ENCODE measurements at regions not wholly inside any gene's neighbourhood (a gene's known extent, or its start where the extent isn't known, plus 50 kb on each side); places are given as distances from the start of the nearest gene placed in this dataset.

DNA sequence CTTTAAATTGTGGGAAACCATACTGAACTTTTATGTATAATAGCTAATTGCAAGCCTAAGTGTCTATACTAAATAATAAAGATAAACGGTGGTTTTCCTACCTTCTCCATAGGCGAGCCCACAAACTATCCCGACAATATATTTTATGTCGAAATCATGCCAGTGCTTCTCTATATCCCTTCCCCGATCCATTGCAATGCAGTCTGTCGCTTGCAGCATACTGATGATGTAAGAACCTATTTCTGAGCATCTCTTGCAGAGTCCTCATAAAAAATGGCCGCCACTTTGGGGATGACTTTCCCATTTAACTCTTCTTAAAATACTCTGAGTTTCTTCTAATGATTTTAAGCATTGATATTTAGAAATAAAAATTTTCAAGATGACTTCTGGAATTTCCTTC, 58.1 kb upstream of the TLR3 start:
- Histone ChIP-seq H2AFZ (ENCODE audit: low read length) (no peak overlapping the region), H3K9me3 (ENCODE audit: low read length) (no peaks in the 10 kb centered on the region), H3F3A (ENCODE audit: low read length, unreplicated experiment) (no peaks in the 10 kb centered on the region), H3K4me2 (ENCODE audit: low read length) (no peak overlapping the region), H3K4me1 (ENCODE audit: insufficient read depth, low read length) (no peaks in the 10 kb centered on the region), H3K27ac (ENCODE audit: low read length) (no peak overlapping the region), H3K9me2 (replicated peaks; ENCODE audit: low read length) (no peaks in the 10 kb centered on the region), H3K9ac (ENCODE audit: low read length) (no peak overlapping the region), H3K79me2 (ENCODE audit: low read length) (no peaks in the 10 kb centered on the region), H3K36me3 (ENCODE audit: low read depth, low read length) (no peaks in the 10 kb centered on the region), H3K27me3 (ENCODE audit: low read length) (no peaks in the 10 kb centered on the region), H4K20me1 (ENCODE audit: low read length) (no peaks in the 10 kb centered on the region), H3K4me3 (ENCODE audit: low read length) (no peak overlapping the region)
- ChIA-PET POLR2A (ENCODE audit: unreplicated experiment) (no interaction called here), CTCF (no interaction called here)
- intact Hi-C loops (cut with micrococcal nuclease), result no loop called here
- ATAC-seq, result no peak
- no peak for DNase-seq
- TF ChIP-seq EZH2 (IDR thresholded peaks at IDR 0.05; ENCODE audit: low read length, unreplicated experiment) (no peak), EZH2phosphoT487 (IDR thresholded peaks at IDR 0.05; ENCODE audit: borderline replicate concordance, low read length) (no peak), CTCF (conservative IDR thresholded peaks at IDR 0.05; ENCODE audit: low read depth, low read length) (no peak)
- BruUV-seq (replicated peaks), result no TSS peak

GRCh38 chr4:186012071-186012470, 56.9 kb upstream of the TLR3 start:
- no peak overlapping the region for H3K4me3 ChIP-seq (ENCODE audit: low read length)
- DNase-seq (no peak), ATAC-seq (no peak)
- BruUV-seq (replicated peaks), result no TSS peak
- no peak overlapping the region for H3K4me2 ChIP-seq (ENCODE audit: low read length)
- no peak overlapping the region for H2AFZ ChIP-seq (ENCODE audit: low read length)
- no peaks in the 10 kb centered on the region for H3K36me3 ChIP-seq (ENCODE audit: low read depth, low read length)
- no peaks in the 10 kb centered on the region for H3K79me2 ChIP-seq (ENCODE audit: low read length)
- no peaks in the 10 kb centered on the region for H4K20me1 ChIP-seq (ENCODE audit: low read length)
- H3K27me3 ChIP-seq (ENCODE audit: low read length), result no peaks in the 10 kb centered on the region
- no peaks in the 10 kb centered on the region for H3K4me1 ChIP-seq (ENCODE audit: insufficient read depth, low read length)
- POLR2A ChIA-PET (ENCODE audit: unreplicated experiment), result no interaction called here
- intact Hi-C loops (cut with micrococcal nuclease), result no loop called here
- TF ChIP-seq EZH2phosphoT487 (IDR thresholded peaks at IDR 0.05; ENCODE audit: borderline replicate concordance, low read length) (no peak), EZH2 (IDR thresholded peaks at IDR 0.05; ENCODE audit: low read length, unreplicated experiment) (no peak), CTCF (conservative IDR thresholded peaks at IDR 0.05; ENCODE audit: low read depth, low read length) (no peak)
- CTCF ChIA-PET, result no interaction called here
- no peaks in the 10 kb centered on the region for H3F3A ChIP-seq (ENCODE audit: low read length, unreplicated experiment)
- H3K9me2 ChIP-seq (replicated peaks; ENCODE audit: low read length), result no peaks in the 10 kb centered on the region
- no peaks in the 10 kb centered on the region for H3K9me3 ChIP-seq (ENCODE audit: low read length)
- no peak overlapping the region for H3K27ac ChIP-seq (ENCODE audit: low read length)
- no peak overlapping the region for H3K9ac ChIP-seq (ENCODE audit: low read length)

DNA sequence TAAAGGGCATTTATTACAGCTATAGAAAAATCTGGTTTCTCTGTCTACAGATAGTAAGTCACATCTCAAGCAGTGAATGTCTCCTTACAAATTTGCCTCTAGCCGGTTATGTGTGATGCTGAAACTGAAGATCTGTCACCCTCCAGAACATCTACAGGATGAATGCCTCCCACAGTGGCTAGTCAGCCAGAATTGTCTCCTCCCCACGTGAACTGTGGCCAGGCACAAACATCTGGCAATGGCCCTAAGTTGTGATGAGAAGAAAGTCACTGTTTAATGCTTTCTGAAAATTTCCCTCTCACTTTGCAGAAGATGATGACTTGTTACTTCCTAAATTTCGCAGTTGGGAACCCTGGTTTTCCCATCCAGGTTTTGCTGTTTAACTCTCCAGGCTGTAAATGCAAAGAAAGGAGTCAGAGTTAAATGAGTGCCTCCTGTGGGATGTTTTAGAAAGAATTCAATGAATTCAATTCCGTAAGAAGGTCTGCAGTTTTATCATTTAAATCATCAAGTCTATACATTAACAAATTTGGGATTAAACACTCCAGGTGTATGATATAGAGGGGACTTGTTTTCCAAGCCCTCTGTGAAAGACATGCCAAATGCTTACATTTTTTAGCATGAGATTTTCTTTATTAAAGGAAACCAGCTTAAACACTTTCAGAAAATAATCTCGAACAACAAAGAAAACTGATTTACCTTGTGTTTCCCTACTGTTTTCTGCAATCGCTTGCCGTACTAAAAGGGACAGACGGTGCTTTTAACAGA, 55.4 kb upstream of the TLR3 start:
- Histone ChIP-seq H3K9me3 (ENCODE audit: low read length) (no peaks in the 10 kb centered on the region), H2AFZ (ENCODE audit: low read length) (no peak overlapping the region), H4K20me1 (ENCODE audit: low read length) (no peaks in the 10 kb centered on the region), H3K27ac (ENCODE audit: low read length) (no peak overlapping the region), H3K27me3 (ENCODE audit: low read length) (no peaks in the 10 kb centered on the region), H3K4me3 (ENCODE audit: low read length) (no peak overlapping the region), H3K36me3 (ENCODE audit: low read depth, low read length) (no peaks in the 10 kb centered on the region), H3F3A (ENCODE audit: low read length, unreplicated experiment) (no peaks in the 10 kb centered on the region), H3K4me1 (ENCODE audit: insufficient read depth, low read length) (no peaks in the 10 kb centered on the region), H3K79me2 (ENCODE audit: low read length) (no peaks in the 10 kb centered on the region), H3K9me2 (replicated peaks; ENCODE audit: low read length) (no peaks in the 10 kb centered on the region), H3K4me2 (ENCODE audit: low read length) (no peak overlapping the region), H3K9ac (ENCODE audit: low read length) (no peak overlapping the region)
- ATAC-seq (no peak), DNase-seq (no peak)
- TF ChIP-seq CTCF (conservative IDR thresholded peaks at IDR 0.05; ENCODE audit: low read depth, low read length), result no peak
- TF ChIP-seq EZH2 (IDR thresholded peaks at IDR 0.05; ENCODE audit: low read length, unreplicated experiment), result no peak
- TF ChIP-seq EZH2phosphoT487 (IDR thresholded peaks at IDR 0.05; ENCODE audit: borderline replicate concordance, low read length), result no peak
- intact Hi-C loops (cut with micrococcal nuclease), result no loop called here
- ChIA-PET CTCF (no interaction called here), POLR2A (ENCODE audit: unreplicated experiment) (no interaction called here)
- BruUV-seq (replicated peaks), result no TSS peak

Measured in PC-3 (cell line).